ENCODE measurements at regions not wholly inside any gene's neighbourhood (a gene's known extent, or its start where the extent isn't known, plus 50 kb on each side); places are given as distances from the start of the nearest gene placed in this dataset.

DNA sequence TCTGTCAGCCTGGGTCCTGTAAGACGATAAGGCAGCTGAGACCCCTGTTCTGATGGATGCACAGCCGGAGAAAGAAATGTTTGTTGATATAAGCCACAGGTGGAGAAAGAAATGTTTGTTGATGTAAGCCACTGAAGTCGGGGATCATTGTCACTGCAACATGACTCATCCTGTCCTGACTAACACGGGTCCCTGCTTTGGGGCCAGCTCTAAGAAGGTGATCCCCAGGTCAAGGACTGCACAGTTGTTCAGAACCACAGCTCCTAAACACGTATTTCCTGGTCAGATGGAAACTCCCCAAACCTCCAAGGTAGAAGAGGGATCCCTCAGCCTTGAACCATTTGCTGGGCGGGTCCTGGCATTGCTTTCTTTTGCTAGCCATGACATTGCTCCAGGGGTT, 86.4 kb upstream of the IGSF21 start:
- DNase-seq, result no peak

GRCh38 chr1:18032172-18032859, 75.3 kb upstream of the IGSF21 start:
- no peak for DNase-seq

- no peak for DNase-seq
These were observed 72.5 kb upstream of the IGSF21 start for GRCh38 chr1:18035145-18035544.

DNA sequence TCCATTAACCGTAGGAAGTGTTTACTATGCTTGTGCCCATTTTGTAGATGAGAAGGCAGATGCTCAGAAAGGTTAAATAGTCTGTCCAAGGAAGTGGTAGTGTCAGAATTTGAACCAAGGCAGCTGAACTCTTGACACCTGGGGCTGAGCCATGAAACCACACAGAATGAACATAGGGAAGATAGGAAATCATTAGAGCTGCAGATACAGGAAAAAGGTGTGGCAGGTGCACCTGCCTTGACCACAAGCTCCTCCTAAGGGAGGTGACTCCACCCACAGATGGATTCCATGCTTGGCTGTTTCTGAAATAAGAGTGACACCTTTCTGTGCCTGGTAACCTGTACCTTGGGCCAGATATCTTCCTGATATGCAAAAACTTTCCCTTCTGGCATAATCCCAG, 69.9 kb upstream of the IGSF21 start:
- DNase-seq, result no peak

DNA sequence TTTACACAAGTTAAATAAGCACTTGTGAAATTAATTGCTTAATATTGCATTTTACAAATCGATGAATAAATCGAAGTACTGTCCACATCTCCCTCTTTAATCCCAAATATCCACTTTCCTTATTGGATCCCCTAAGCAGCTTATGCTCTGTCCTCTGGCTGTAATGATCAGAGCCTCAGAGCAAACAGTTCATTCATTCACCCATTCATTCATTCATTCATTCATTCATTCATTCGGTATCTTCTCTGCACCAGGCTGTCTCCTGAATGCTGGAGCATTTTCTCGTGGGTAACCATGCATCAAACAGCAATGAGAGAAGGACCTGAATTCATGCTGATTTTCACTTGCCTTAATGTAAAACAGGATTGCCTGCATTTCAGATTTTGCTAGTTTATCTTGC, 69.5 kb upstream of the IGSF21 start:
- no peak for DNase-seq

GRCh38 chr1:18039102-18039501, 68.5 kb upstream of the IGSF21 start:
- DNase-seq, result no peak

DNA sequence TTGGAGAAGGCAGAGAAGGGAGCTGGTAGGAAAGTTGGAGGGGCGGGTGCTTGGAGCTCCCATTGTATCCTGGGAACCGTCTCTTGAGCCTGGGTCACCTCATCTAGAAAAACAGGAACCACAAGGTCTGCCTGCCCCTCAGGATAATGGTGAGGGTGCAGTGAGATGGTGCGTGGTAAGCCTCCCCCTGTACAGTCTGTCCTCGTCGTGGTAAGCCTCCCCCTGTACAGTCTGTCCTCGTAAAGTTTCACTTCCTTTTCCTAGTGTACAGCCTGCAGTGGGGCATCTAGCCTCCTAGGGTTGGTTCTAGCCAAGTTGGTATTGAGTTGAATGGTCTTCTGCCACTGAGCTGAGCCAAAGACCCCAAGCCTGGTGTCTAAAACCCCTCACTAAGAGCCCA, 66.5 kb upstream of the IGSF21 start:
- DNase-seq, result no peak

DNA sequence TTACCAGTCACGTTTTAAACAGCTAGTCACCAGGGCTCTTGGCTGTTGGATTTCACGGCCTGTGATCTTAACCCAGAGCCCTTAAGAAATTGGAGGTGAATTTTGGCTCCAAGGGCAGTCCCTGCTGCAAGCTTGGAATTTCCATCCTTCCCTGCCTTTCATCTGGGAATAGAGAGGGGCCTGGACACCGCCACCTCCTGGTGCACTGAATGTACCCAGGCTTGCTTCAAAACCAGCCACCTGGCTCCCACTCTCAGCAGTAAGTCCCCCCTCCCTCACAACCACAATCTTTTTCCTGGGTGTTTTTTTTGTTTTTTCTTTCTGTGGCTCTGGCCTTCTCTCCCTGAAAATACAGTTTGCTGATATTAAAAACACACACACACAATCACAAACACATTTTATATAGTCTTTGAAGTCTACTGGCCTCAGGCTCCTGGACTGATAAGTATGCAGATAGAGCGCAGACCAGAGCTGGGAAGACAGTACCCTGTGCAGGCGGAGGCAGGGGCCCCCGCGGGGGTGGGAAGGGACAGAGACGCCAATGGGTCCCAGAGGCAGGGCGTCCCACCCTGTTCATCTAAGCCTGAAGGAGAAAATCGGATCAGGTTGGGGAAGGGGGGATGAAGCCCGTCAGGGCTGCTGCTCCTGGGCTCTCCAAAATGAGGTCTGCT, 65.8 kb upstream of the IGSF21 start:
- no peak for DNase-seq

- no peak for DNase-seq
These were observed 63.7 kb upstream of the IGSF21 start for GRCh38 chr1:18043871-18044270.

GRCh38 chr1:18045203-18045602, 62.4 kb upstream of the IGSF21 start:
- DNase-seq, result peak; percentile 11

GRCh38 chr1:18045621-18046020, 62.0 kb upstream of the IGSF21 start:
- no peak for DNase-seq

- DNase-seq, result no peak
These were observed 60.5 kb upstream of the IGSF21 start for GRCh38 chr1:18047122-18047521.

DNA sequence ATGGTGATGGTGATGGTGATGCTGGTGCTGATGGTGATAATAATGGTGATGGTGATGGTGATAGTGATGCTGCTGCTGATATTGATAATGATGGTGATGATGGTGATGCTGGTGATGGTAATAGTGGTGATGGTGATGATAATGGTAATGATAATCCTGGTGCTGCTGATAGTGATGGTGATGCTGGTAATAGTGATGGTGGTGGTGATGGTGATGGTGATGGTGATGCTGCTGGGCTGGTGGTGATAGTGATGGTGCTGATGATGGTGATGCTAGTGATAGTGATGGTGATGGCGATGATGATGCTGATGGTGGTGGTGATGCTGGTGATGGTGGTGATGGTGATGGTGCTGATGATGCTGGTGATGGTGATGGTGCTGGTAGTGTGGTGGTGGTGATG, 58.4 kb upstream of the IGSF21 start:
- DNase-seq, result no peak

DNA sequence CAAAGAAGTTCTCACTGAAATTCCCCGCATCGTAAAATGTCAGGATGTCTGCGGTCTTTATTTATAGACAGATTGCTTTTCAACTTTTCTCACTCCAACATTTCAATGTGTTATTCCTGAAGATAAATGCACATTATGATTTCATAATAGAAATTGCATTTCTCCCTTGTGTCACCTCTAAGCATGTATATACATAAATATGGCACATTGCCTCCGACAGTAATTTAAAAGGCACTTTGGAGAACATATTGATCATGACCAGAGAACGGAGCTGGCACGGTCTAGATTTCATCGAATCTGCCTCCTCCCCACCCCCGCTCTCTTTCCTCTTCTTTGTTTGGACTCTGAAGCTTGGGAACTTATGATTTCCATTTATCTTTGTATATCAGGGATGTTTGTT, 54.9 kb upstream of the IGSF21 start:
- DNase-seq, result no peak

GRCh38 chr1:18055156-18055555, 52.4 kb upstream of the IGSF21 start:
- no peak for DNase-seq

DNA sequence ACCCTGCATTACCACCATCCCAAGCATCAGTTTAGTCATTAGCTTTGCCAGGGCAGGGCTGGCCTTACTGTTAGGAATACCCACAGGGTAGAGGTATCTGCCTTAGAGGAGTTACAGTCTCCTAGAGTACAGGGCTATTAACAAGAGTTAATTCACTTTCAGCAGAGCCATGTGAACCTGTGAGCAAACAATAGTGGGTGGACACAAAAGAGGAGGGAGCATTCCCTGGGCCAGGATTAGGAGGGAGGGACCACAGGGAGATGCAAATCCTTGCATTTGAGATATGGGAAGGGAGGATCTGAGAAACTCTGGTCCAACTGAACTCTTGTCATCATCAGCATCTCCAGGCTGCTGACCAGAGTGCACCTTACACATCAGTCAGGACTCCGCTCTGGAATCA, 51.1 kb upstream of the IGSF21 start:
- no peak for DNase-seq

GRCh38 chr1:18057623-18058022, 50.0 kb upstream of the IGSF21 start:
- no peak for DNase-seq

Data from NCI-H1048 (cell line).